NCI-H510A treated with DMSO at 0.1 percent for 48 hours (cell line): ENCODE measurements at regions not wholly inside any gene's neighbourhood (a gene's known extent, or its start where the extent isn't known, plus 50 kb on each side); places are given as distances from the start of the nearest gene placed in this dataset.

Source experiments
- DNase-seq: peaks from one replicate; lab custom pipeline; 2025; lab: John Stamatoyannopoulos, UW

DNA sequence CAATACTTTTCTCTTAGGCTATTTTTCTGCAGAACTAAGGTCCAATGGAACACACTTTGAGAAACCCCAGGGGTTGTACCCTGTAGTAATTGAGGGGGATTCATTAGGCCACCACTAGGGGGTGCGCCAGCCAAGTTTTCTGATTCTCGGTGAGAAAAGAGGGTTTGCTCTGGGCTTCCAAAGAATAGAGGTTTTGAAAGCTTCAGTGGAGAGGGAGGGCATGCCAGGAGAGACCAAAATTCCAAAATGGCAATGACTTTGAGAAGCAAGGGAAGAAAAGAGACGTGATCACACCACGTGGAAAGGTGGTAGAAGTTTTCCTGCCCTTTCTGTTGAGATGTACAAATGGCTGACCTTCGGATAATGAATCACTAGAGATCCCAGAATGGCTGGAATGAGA lies 323.3 kb downstream of the RPS6KC1 start:
- peak; percentile 77 for DNase-seq

DNA sequence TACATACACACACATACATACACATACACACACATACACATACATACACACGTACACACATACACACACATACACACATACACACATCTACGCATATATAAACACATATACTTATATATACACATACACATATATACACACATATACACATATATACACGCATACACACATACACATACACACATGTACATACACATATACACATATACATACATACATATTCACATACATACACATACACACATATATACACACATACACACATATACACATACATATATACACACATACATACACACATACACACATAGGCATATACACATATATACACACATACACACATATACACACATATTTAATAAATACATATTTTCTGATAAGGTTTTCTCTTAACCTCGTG lies 324.0 kb downstream of the RPS6KC1 start:
- no peak for DNase-seq

DNA sequence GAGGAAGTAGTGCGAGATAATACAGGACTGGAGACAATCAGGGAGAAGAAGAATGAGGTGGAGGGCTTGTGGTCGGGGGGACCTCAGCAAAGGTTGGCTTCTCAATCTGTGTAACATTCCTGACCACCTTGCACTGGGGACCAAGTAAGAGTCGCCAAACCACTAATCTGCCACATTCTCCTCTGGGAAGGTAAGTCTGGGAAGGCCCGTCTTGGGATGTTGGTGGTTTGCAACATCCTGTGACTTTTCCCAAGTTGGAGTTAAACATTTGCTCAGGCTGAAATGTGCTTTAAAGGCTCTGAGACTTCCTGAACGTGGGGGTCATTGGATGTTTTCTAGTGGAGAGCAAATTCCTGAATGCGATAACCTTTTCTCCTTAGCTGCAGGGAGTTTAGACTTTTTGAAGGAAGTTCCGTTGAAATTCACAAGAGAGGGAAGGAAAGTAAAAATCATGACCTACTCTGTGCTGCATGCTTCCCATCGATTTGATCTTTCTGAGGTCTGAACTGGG lies 325.9 kb downstream of the RPS6KC1 start:
- DNase-seq, result no peak

DNA sequence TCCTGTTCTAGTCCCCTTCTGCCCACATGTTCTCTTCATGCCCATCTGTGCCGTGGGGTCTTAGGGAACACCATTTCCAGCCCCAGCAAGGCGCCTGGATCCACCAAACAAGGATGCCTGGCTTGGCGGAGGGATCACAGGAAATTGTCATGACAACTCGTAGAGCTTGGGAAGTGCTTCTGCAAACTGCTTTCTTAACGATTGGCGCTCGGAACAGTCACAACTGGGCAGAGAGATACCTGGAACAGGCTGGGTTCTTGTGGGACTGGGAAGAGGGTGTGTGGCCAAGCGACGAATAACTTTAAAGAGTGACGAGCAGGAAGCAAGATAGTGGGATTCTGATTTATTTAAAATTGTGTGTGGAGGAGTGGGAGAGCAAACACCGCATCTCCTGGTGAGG lies 329.8 kb downstream of the RPS6KC1 start:
- no peak for DNase-seq

DNA sequence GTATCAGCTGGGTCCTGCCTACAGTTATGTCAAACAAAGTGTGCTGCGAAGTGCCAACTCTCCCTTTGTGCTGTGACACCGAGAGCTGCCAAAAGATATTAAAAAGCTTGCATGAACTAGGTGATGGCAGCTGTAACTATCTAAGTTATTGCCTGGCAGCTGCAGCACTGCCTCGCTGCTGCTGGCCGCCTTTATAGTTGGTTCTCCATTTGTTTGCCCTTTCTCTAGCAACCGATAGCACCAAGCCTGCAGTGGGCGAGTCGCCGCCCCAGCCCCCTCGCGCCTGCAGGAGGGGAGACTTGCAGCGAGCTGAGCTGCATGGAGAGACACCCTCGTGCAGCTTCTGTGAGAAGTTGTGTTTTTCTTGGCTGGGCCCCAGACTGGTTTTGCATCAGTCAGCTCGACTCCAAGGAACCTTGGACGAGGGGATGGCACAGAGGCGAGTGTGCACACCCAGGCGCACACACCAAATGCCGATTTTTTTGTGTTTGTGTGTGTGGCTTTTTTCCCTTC lies 330.6 kb downstream of the RPS6KC1 start:
- peak; percentile 34 for DNase-seq

DNA sequence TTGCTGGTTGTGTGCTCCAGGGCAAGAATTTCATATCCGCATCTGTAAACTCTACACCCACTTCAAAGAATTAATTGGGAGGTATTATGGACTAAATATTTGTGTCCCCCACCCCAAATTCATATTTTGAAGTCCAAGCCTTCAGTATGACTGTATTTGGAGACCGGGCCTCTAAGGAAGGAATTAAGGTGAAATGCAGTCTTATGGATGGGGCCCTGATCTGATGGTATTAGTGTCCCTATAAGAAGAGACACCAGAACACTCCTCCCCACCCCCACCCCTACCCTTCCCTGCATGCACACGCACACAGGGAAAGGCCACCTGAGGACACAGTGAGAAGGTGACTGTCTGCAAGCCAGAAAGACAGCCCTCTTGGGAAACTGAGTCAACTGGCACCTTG lies 332.4 kb downstream of the RPS6KC1 start:
- DNase-seq, result no peak

DNA sequence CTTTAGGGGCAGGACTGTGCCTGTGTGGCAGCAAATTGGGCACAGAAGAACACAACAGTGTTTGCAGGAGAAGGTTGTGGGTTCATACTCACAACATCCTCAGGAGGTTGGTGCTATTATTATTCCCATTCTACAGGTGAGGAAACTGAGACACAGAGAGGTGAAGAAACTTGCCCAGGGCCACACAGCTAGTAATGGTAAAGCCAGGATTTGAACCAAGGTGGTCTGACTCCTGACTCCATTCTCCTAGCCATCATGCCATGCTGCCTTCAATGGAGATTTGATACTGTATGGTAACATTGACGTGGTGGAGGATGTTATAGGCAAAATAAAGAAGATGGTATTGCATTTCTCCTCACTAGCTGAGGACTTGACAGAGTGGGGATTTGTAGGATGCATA lies 334.2 kb downstream of the RPS6KC1 start:
- no peak for DNase-seq

DNA sequence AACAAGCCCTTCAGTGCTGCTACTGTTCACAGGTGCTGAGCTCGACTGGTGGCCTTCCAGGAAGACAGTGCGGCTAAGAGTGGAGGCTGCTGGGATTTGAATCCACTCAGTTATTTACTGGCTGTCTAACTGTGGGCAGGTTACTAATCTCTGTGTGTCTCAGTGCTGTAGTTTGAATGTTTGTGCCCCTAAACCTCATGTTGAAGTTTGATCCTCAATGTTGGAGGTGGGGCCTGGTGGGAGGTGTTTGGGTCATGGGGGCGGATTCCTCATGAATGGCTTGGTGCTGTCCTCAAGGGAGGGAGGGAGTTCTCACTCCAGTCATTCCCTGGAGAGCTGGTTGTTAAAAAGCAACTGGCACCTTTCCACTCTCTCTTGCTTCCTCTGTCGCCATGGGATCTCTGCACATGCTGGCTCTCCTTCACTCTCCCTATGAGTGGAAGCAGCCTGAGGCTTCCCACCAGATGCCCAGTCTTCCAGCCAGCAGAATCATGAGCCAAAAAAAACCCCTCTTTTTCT lies 334.8 kb downstream of the RPS6KC1 start:
- no peak for DNase-seq

DNA sequence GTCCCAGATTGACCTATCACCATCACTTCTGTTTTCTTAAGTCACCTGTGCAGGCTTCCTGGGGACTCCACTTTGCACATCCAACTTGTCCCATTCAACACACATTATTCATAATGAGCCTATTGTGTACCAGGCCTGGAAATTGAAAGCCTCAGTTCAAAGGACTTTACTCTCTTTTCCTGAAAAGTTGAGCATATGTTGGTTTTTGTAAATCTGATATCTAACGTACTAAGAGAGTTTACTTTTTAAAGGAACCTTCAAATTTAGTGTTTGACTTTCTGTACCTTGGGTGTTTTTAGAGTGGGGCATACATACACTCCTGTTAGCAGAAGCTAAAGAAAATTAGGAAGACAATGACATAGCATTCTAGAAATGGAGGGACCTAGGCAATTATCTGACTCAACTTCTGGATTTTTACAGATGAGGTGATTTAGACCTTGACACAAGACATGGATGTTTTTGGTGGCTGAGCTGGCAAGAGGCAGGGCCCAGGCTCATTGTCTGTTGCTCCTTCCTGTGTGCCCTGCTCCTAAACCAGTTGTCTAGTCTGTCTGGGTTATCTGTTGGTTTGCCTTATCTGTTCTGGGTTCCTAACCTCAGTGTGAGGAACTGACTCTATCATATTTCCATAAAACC lies 336.5 kb downstream of the RPS6KC1 start:
- no peak for DNase-seq

DNA sequence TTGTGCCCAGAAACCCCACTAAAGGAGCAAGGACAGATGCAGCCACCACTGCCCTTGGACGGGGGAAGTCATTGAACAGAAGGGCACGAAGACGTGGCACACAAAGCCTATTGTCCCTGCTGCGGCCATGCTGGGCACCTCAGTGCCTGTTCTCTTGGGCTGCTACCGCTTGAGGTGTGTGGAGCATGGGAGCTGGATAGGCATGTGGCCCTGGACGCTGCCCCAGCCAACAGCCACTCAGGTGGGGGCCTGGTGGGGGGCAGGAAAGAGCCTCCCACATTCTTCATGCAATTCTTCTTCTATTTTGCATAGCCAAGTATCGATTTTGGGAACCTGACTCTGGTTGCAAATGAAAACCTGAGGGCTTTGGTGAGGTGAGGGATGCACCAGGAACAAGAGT lies 337.2 kb downstream of the RPS6KC1 start:
- no peak for DNase-seq

DNA sequence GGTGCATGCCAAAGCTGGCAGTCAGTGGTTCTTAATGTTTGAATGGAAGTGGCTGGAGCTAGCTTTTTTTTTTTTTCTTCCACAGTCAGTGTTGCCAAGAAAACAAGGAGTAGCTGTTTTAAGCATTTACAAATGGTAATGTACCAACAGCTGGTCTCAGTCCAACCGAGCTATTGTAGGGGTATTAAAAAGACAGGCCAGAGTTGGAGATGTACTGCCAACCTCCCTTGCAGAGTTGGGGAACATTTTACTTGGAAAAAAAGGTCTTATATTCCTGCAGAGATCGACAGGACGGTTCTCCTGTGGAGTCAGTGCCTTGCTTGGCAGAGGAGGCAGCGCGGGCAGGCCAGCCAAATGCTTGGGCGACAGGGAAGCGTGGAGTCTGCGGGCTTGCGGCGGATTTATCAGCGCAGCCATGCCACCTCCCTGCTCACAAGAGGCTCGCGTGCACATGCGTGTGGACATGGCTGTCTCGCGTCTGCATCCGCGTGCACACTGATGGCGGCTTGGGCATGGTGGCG lies 338.1 kb downstream of the RPS6KC1 start:
- no peak for DNase-seq

DNA sequence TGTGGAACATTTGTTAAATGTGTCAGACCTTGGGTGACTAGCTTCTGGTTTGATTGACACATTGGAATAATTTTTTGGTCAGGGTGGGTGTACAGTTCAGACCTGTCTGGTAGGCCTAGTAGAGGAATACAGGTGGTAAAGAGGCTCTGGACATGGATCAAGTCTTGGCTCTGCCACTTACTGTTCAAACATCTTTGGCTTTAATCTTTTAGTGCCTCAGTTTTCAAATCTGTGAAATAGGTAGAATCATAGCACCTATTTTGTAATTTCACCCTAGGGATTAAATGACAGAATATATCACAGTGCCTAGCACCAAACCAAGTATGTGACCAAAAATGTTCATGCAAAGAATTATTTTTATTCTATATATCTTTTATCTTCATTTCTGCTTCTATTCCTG lies 340.4 kb downstream of the RPS6KC1 start:
- DNase-seq, result no peak

DNA sequence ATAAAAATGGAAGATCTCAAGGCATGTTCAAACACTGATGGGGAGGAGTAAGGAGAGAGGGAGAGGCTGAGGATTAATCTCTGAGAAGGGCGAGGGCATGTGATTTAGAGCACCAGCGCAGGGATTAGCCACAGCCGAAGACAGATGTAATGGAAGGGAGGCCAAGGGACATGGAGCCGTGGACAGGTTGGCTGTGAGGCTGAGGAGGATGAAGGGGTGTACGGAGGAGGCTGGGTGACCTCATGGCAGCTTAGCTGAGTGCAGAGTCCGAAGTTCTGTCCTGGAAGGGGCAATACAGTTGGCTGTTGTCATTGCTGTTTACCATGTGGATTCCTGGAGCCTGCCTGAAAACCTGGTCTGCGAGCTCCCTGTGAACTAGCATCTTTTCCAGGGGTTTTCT lies 342.8 kb downstream of the RPS6KC1 start:
- DNase-seq, result no peak

DNA sequence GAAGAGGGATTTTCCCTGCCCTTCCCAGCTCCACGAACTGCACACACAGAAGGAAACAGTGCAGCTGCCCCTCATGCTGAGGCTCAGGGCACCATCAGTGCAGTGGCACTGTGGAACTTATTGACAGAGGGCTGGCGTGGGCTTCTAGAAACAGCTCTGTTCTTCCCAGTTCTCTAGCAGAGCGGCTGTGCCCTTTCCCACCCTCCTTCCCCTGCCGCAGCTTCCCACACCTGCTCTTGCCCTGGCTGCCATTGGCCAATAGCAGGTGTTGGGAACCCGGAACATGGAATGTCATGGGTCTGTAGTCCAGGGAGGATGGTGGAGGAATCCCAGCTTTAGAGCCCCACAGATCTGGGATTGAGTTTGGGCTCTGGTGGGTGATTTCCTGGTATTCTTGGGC lies 343.8 kb downstream of the RPS6KC1 start:
- no peak for DNase-seq

DNA sequence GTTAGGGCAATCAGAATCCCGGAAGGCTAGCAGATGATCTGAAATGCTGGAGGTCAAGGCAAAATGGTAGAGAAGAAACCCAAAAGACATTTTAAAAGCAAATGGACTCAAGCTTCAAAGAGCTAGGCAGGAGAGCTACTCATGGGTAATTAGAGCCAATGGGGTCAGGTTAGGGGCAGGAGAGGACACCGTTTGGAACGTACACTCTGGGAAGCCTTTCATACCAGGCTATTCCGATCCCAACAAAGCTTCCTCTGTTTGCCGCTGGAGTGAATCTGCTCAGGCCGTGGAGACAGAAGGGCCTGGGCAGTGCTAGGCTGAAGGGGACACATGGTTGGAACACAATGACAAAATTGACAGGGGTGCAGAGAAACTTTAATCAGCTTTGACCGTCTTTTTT lies 346.6 kb downstream of the RPS6KC1 start:
- no peak for DNase-seq

DNA sequence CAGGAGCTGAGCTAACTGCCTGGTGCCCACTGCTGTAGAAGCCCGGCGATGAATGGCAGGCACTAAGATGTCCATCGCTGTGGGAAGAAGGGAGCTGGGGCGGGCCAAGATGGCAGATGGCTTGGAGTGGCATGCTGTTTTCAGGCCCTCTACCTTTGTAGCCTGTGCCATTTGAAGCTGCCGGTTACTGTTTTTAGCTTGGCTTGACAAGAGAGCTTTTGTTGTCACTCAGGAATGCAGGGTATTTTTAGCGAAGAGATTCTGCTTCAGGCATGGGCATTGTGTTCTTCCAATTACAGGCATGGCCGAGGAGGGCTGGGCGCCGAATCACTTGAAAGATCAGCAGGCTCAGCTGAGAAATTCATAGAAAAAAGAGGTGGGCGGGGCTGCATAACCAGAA lies 348.7 kb downstream of the RPS6KC1 start:
- DNase-seq, result no peak

DNA sequence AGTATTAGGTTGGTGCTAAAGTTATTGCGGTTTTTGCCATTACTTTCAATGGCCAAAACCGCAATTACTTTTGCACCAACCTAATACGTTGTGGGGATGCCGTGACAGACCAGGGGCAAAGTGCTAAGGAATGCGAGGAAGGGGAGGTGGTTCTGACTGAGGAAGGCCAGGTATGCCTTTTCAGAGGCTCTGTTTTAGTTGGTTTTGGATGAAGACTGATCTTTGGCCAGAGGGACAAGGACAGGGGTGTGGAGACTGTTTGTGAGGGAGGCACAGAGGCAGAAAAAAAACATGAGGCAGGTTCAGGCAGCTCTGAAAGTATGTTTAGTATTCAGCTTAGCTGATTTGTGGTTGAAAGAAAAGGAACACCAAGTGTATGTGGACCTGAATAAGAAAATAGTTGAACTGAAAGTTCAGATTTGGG lies 358.2 kb downstream of the RPS6KC1 start:
- DNase-seq, result no peak

DNA sequence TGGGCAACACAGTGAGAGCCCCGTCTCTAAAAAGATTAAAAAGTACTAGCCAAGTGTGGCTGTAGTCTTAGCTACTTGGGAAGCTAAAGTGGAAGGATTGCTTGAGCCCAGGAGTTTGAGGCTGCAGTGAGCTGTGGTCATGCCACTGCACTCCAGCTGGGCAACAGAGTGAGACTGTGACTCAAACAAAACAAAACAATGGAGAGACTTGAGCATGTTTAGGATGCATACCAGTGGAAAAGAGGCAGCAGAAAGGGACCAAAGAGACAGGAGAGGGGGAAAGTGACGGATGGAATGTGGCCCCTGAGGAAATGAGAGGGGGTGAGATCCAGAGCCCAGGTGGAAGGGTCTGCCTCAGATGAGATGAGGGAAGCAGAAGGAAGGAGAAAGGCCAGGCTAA lies 358.9 kb downstream of the RPS6KC1 start:
- no peak for DNase-seq

DNA sequence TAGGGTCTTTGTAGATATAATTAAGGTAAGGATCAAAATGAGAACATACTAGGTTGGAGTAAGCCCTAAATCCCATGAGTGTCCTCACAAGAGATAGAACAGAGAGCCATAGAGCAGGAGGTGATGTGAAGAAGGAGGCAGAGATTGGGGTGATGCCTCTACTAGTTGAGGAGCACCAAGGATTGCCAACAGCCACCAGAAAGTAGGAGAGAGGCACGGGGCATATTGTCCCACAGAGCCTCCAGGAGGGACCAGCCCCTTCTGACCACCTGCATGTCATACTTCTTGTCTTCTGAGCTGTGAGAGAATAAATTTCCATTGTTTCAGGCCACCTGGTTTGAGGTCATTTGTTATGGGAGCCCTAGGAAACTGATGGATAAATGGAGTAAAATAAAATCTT lies 363.3 kb downstream of the RPS6KC1 start:
- no peak for DNase-seq

DNA sequence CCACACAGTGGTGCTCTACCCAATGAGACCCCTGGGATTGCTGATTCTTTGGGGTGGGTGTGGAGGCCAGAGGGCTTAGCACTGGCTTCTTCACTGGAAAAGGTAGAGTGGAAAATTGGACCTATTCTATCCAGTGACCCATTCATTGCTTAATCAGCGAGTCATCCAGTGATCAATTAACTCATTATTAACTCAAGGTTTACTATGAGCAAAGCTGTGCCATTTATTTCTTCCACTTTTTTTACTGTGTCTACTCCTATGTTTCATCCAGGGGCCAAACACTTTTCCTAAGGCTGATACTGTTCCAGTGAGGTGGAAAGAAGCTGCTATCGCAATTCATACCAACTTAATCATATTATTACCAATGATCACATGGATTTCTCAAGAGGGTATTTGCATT lies 363.9 kb downstream of the RPS6KC1 start:
- no peak for DNase-seq

DNA sequence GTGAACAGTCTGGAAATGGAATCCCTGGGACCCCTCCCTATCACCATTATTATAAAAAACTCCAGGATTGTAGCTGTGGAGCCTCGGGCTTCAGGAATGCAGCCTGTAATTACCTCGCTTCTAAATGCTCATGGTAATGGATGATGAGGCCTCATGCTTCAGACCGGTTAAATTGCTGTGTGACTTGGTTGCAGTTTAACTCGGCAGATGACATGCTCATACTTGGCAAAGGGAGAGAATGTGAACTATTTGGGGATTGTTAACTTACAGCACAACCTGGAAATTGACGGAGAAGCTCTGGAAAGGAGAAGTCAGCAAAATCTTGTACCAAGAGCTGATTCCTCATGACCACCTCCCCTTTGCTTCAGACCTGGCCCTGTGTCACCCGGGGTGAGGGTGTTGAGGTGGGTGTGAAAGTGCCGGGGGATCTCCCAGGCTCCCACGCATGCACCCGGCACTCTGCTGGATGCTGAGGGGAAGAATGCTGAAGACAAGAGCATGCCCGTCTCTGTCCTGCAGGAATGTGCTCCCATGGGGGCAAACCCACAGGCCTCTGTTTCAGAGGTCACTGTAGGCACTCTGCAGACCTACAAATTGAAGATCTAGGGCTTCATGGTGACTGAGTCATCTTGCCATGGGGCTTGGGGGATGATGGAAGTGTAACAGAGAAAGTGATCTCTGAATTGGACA lies 364.8 kb downstream of the RPS6KC1 start:
- DNase-seq, result no peak

DNA sequence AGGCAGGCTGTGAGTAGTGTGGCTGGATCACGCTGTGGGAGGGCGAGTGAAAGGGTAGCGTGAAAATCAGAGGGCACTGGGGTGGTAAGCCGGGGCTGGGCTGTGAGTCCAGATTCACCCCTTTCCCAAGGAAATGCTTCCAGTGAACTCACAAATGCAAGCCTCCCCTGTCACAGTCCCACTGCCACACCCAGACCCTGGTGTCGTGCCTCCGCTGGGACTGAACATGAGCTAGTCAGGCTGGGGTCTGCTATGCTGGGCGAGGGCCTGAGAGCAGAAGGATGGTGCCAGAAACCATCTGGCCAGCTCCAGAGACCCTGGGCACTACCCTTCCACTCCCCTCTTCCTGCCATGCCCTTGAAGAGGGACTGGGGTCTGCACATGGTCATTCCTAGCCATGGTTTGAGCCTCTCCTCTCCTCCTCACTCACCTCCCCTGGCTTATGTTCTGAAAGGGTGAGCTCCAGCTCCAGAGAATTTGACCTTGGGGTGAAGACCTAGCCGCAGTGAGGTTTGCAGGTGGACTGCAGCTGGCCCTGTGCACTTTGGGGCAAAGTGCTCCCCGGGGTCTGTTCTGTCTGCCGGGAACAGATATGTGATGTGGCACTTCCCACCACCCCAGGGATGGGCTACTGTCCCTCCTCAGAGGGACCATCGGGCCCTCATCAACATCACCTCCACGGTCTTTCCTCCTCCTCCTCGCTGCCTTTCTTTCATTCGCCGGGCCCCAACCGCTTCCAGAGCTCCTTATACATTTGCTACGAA lies 365.6 kb downstream of the RPS6KC1 start:
- DNase-seq, result no peak
